Psoas muscle (tissue), 7 donors: ENCODE measurements at regions not wholly inside any gene's neighbourhood (a gene's known extent, or its start where the extent isn't known, plus 50 kb on each side); places are given as distances from the start of the nearest gene placed in this dataset.

ENCODE experiments used
- ATAC-seq, 4 donors: fragments of 200-7000 bp; cut with Tn5 transposase; one replicate each; pipeline ENCODE4 v1.9.1; 2020; ENCODE audit warnings: moderate library complexity in 3 of 4, mild to moderate bottlenecking in 2 of 4
- DNase-seq, 2 donors: peaks; one replicate each; pipeline ENCODE4 v3.0.0-alpha.2; 2020
- H3K27ac ChIP-seq: fragments of 200-600 bp; one replicate; pipeline ENCODE4 v1.8.0; 2022
- H3K27me3 ChIP-seq, 3 donors: fragments of 200-600 bp in 1 of 3; one replicate each; pipeline versions ENCODE4 v1.6.1 to v1.8.0; 2013 to 2022; ENCODE audit warnings: low read length in 2 of 3, mild to moderate bottlenecking in 2 of 3, moderate library complexity in 1 of 3; ENCODE audit not compliant: insufficient read depth in 3 of 3
- H3K36me3 ChIP-seq, 2 donors: fragments of 200-600 bp in 1 of 2; one replicate each; pipeline versions ENCODE4 v1.6.1 to v1.8.0; 2013 to 2022; ENCODE audit warnings: low read depth in 1 of 2, mild to moderate bottlenecking in 1 of 2, moderate library complexity in 1 of 2; ENCODE audit not compliant: insufficient read depth in 1 of 2
- H3K4me1 ChIP-seq: fragments of 200-600 bp; one replicate; pipeline ENCODE4 v1.8.0; 2022
- H3K4me3 ChIP-seq: fragments of 200-600 bp; one replicate; pipeline ENCODE4 v1.8.0; 2022; ENCODE audit warnings: mild to moderate bottlenecking
- H3K9me3 ChIP-seq: fragments of 200-600 bp; one replicate; pipeline ENCODE4 v1.8.0; 2022
- CTCF ChIP-seq: fragments of 200-600 bp; IDR thresholded peaks from one replicate; pipeline ENCODE4 v1.8.0; 2022; ENCODE audit warnings: antibody characterized with exemption
- WGBS, 3 donors: extraction: QIAGEN DNeasy Blood & Tissue Kit; methylation state at CpG; one replicate each; pipeline versions ENCODE4 v1.1.6 to v1.1.7; 2013; 5-methylcytosine and 5-hydroxymethylcytosine counted together
- intact Hi-C, 2 donors: fragments of 100-400 bp; cut with DNase I; formaldehyde crosslinking; loops; one replicate each; pipeline versions ENCODE4 v1.11.0 to v1.14.2; 2022
- donor health status: healthy with polysubstance abuse.
- donor health status: DM: no; HTN: no; CAD: no; lungs with moderate emphysema.
- donor health status: Bipolar disorder and iron deficiency.
- donor health status: healthy.
- donor health status: DM: yes; HTN: yes; CAD: no.
- donor health status: DM: no; HTN: no; CAD: no.
- donor health status: DM: yes; HTN: yes; CAD: no.

- Histone ChIP-seq H3K27me3 (no peaks in the 10 kb centered on the region), H3K36me3 (no peaks in the 10 kb centered on the region), H3K4me1 (no peaks in the 10 kb centered on the region), H3K4me3 (no peak overlapping the region), H3K9me3 (no peaks in the 10 kb centered on the region), H3K27ac (no peak overlapping the region)
- intact Hi-C loops: no loop called here
- ATAC-seq (no peak), DNase-seq (no peak)
- 70 to 75% (median 70%) methylated on average over 2 of the region's 2 CpGs for WGBS, 3 donors
- TF ChIP-seq CTCF: no peak
Observed at GRCh38 chr2:123648956-123649355, 376.1 kb upstream of the CNTNAP5 start.

DNA sequence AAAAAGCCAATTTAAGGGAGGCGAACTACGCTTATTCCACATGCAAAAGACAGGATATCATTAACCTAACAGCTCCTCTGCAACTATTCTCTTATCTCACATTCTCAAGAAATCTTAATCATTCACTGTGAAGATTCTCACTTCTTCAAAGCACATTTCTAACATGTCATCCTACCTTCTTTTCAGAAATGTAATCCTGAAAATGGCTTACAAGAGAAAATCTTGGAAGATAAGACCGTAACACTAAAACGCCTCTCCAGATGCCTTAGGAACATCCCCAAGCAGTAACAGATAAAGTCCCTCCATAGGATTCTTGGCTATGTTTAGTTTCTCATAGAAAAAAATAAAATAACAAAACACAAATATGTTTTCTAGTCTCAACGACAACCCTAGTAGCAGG lies 373.9 kb upstream of the CNTNAP5 start:
- no peaks in the 10 kb centered on the region for H3K4me1 ChIP-seq

DNA sequence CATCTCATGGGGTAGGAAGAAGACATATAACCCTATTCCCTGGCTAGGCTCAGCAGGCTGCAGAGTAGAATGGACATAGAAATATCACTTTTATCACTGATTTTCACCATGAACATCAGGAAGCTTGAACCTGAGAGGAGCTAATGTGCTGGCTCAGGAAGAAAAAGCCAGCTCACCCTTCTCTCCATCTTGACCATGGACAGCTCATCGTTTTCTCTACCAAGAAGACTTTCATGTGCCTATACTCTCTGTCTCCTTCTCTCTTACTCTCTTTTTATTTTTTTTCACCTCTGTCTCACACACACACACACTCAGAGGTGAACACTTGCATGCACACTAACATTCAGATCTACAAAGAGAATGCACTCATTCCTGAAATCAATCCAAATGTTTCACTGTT lies 372.8 kb upstream of the CNTNAP5 start:
- H3K27ac ChIP-seq: no peak overlapping the region
- WGBS, 3 donors: 64 to 83% (median 75%) methylated on average over 1 of the region's 1 CpG
- H3K36me3 ChIP-seq: no peaks in the 10 kb centered on the region
- no peaks in the 10 kb centered on the region for H3K9me3 ChIP-seq
- no peaks in the 10 kb centered on the region for H3K4me1 ChIP-seq
- no peak for TF ChIP-seq CTCF
- H3K27me3 ChIP-seq: no peaks in the 10 kb centered on the region
- ATAC-seq: no peak
- intact Hi-C loops: no loop called here
- DNase-seq: no peak
- no peak overlapping the region for H3K4me3 ChIP-seq

More for the DNA sequence above, 373.9 kb upstream of the CNTNAP5 start:
- WGBS, 3 donors: 83 to 88% (median 88%) methylated on average over 5 of the region's 5 CpGs
- Histone ChIP-seq H3K27me3 (no peaks in the 10 kb centered on the region), H3K27ac (no peak overlapping the region), H3K4me3 (no peak overlapping the region), H3K9me3 (no peaks in the 10 kb centered on the region), H3K36me3 (no peaks in the 10 kb centered on the region)
- no peak for DNase-seq
- intact Hi-C loops: no loop called here
- no peak for ATAC-seq
- TF ChIP-seq CTCF: no peak

GRCh38 chr2:123656590-123656989 lies 368.5 kb upstream of the CNTNAP5 start:
- no peak for DNase-seq
- intact Hi-C loops: no loop called here
- H3K4me1 ChIP-seq: no peaks in the 10 kb centered on the region
- H3K4me3 ChIP-seq: no peak overlapping the region
- H3K36me3 ChIP-seq: no peaks in the 10 kb centered on the region
- 52 to 56% (median 55%) methylated on average over 4 of the region's 4 CpGs for WGBS, 3 donors
- no peaks in the 10 kb centered on the region for H3K27me3 ChIP-seq
- no peak for ATAC-seq
- TF ChIP-seq CTCF: no peak
- no peak overlapping the region for H3K27ac ChIP-seq
- no peaks in the 10 kb centered on the region for H3K9me3 ChIP-seq

DNA sequence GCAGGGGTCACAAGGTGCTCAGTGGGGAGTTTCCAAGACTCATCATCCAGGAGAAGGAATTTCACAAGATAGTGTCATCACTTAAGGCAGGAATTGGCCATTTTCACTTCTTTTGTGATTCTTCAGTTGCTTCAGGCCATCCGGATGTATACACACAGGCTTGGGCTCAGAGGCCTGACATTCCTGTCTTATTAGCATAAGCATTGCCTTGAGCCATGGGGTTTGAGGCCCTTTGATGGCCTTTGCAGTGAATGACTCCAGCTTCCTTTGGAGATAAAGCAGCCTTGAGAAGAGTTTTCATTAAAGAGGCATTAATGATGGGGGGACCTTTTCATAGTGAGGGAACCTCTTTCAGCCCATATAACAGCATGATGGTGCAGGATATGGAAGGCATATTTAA lies 366.0 kb upstream of the CNTNAP5 start:
- H3K27me3 ChIP-seq: no peaks in the 10 kb centered on the region
- H3K9me3 ChIP-seq: no peaks in the 10 kb centered on the region
- no peaks in the 10 kb centered on the region for H3K36me3 ChIP-seq
- no peak for ATAC-seq
- no peaks in the 10 kb centered on the region for H3K4me1 ChIP-seq
- WGBS, 3 donors: 81 to 100% (median 90%) methylated on average over 1 of the region's 1 CpG
- TF ChIP-seq CTCF: no peak
- intact Hi-C loops: no loop called here
- H3K4me3 ChIP-seq: no peak overlapping the region
- DNase-seq: no peak
- H3K27ac ChIP-seq: no peak overlapping the region
